Uterus (tissue), 2 donors: ENCODE measurements at regions not wholly inside any gene's neighbourhood (a gene's known extent, or its start where the extent isn't known, plus 50 kb on each side); places are given as distances from the start of the nearest gene placed in this dataset.

ENCODE experiments used
- POLR2A ChIP-seq, 2 donors: fragments of 450-650 bp; IDR thresholded peaks; one replicate each; pipeline ENCODE4 v1.6.1; 2016; ENCODE audit warnings: antibody characterized with exemption in 2 of 2, mild to moderate bottlenecking in 1 of 2, moderate library complexity in 1 of 2
- TF ChIP-seq, protein P1 (sequence below), 4 experiments: fragments of 200-600 bp in 2 of 4; fragments of 450-650 bp in 2 of 4; sonication (generic) in 2 of 4; IDR thresholded peaks; one replicate each; pipeline ENCODE4 v1.5.1; 2016 to 2019; ENCODE audit warnings: antibody characterized with exemption in 4 of 4, mild to moderate bottlenecking in 2 of 4, moderate library complexity in 1 of 4

DNA sequence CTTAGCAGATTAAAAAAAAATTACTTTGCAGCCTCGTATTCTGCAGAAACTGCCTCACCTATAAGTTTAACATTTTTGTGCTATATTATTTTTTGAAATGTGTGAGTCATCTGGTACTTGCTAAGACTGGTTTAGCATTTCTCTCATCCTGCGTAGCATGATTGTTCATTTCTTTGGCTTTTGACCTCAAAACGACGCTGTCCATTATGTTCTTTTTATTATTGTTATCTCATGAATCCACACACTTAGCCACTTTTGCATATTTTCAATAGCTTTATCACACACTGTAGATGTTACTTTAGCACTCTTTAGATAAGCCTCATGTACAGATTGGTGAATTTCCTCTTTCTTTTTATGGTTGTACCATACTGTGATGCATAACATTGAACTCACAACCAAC, 1004.9 kb upstream of the NCAM2 start:
- TF ChIP-seq, protein P1, sequence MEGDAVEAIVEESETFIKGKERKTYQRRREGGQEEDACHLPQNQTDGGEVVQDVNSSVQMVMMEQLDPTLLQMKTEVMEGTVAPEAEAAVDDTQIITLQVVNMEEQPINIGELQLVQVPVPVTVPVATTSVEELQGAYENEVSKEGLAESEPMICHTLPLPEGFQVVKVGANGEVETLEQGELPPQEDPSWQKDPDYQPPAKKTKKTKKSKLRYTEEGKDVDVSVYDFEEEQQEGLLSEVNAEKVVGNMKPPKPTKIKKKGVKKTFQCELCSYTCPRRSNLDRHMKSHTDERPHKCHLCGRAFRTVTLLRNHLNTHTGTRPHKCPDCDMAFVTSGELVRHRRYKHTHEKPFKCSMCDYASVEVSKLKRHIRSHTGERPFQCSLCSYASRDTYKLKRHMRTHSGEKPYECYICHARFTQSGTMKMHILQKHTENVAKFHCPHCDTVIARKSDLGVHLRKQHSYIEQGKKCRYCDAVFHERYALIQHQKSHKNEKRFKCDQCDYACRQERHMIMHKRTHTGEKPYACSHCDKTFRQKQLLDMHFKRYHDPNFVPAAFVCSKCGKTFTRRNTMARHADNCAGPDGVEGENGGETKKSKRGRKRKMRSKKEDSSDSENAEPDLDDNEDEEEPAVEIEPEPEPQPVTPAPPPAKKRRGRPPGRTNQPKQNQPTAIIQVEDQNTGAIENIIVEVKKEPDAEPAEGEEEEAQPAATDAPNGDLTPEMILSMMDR (IDR thresholded peaks at IDR 0.05), result no peak
- TF ChIP-seq POLR2A (IDR thresholded peaks at IDR 0.05), result no peak
